BE2C (cell line): ENCODE measurements at regions not wholly inside any gene's neighbourhood (a gene's known extent, or its start where the extent isn't known, plus 50 kb on each side); places are given as distances from the start of the nearest gene placed in this dataset.

Experiments
- DNase-seq: peaks from one replicate; pipeline ENCODE4 v3.0.0-alpha.2; 2020
- H3K27me3 ChIP-seq: fragments of 250-450 bp; sonication (Bioruptor Pico); 2 replicates; pipeline ENCODE4 v1.5.1; 2020; ENCODE audit warnings: mild to moderate bottlenecking
- H3K36me3 ChIP-seq: fragments of 250-450 bp; sonication (Bioruptor Pico); 2 replicates; pipeline ENCODE4 v1.5.1; 2020; ENCODE audit warnings: mild to moderate bottlenecking
- H3K4me1 ChIP-seq: fragments of 250-450 bp; sonication (Bioruptor Pico); 2 replicates; pipeline ENCODE4 v1.5.1; 2020
- H3K4me3 ChIP-seq: 2 replicates; pipeline ENCODE4 v1.5.1; 2011; ENCODE audit warnings: low read depth, low read length
- H3K9me3 ChIP-seq: fragments of 250-450 bp; sonication (Bioruptor Pico); 2 replicates; pipeline ENCODE4 v1.5.1; 2020
- CTCF ChIP-seq: IDR thresholded peaks from 2 replicates; pipeline ENCODE4 v1.5.1; 2012; ENCODE audit warnings: mild to moderate bottlenecking, low read depth, low read length

- H3K4me3 ChIP-seq: no peak overlapping the region
- H3K27me3 ChIP-seq: no peaks in the 10 kb centered on the region
- H3K4me1 ChIP-seq: no peaks in the 10 kb centered on the region
- H3K36me3 ChIP-seq: no peaks in the 10 kb centered on the region
- TF ChIP-seq CTCF: no peak
- DNase-seq: no peak
- no peaks in the 10 kb centered on the region; the same call in none of the 2 replicates for H3K9me3 ChIP-seq
Observed at GRCh38 chr5:4129523-4129922, 533.9 kb downstream of the IRX1 start.

- Histone ChIP-seq H3K4me3 (no peak overlapping the region), H3K4me1 (no peaks in the 10 kb centered on the region), H3K9me3 (no peaks in the 10 kb centered on the region; the same call in none of the 2 replicates), H3K27me3 (no peaks in the 10 kb centered on the region), H3K36me3 (no peaks in the 10 kb centered on the region)
- no peak for TF ChIP-seq CTCF
- DNase-seq: no peak
Observed at GRCh38 chr5:4130819-4131218, 535.2 kb downstream of the IRX1 start.

GRCh38 chr5:4137781-4138180, 542.1 kb downstream of the IRX1 start:
- no peak for DNase-seq
- no peak for TF ChIP-seq CTCF
- Histone ChIP-seq H3K9me3 (no peaks in the 10 kb centered on the region; the same call in 1 of the 2 replicates), H3K27me3 (no peaks in the 10 kb centered on the region), H3K4me1 (no peaks in the 10 kb centered on the region), H3K36me3 (no peaks in the 10 kb centered on the region), H3K4me3 (no peak overlapping the region)

- TF ChIP-seq CTCF: no peak
- no peaks in the 10 kb centered on the region for H3K36me3 ChIP-seq
- DNase-seq: no peak
- no peaks in the 10 kb centered on the region for H3K27me3 ChIP-seq
- no peaks in the 10 kb centered on the region for H3K4me1 ChIP-seq
- H3K9me3 ChIP-seq: no peaks in the 10 kb centered on the region; the same call in 1 of the 2 replicates
- no peak overlapping the region for H3K4me3 ChIP-seq
Observed at GRCh38 chr5:4142842-4143241, 547.2 kb downstream of the IRX1 start.

GRCh38 chr5:4144411-4145007, 548.9 kb downstream of the IRX1 start:
- no peaks in the 10 kb centered on the region; the same call in 1 of the 2 replicates for H3K9me3 ChIP-seq
- no peaks in the 10 kb centered on the region for H3K4me1 ChIP-seq
- no peak overlapping the region for H3K4me3 ChIP-seq

More at GRCh38 chr5:4144411-4145007, 548.9 kb downstream of the IRX1 start:
- no peak for DNase-seq
- H3K36me3 ChIP-seq: no peaks in the 10 kb centered on the region
- no peak for TF ChIP-seq CTCF
- H3K27me3 ChIP-seq: no peaks in the 10 kb centered on the region
